ENCODE measurements at regions not wholly inside any gene's neighbourhood (a gene's known extent, or its start where the extent isn't known, plus 50 kb on each side); places are given as distances from the start of the nearest gene placed in this dataset.

DNA sequence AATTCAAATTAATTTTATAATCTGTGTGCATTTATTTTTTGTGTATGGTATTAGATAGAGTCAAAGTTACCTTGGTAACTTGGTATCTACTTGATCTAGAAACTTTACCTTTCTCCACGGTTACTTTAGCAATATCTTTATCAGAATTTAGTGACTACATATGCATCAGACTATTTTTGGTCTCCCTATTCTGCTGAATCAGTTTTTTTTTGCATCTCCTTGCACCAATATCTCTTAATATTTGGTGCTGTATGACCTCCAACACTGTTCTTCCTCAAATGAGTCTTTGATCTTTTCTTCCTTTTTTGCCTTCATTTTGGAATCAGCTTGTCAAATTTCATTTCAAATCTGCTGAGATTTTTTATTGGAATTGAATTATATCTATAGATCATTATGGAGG, 828.2 kb upstream of the FOXG1 start:
- TF ChIP-seq EZH2phosphoT487 (IDR thresholded peaks at IDR 0.05; ENCODE audit: insufficient read depth, low read depth): no peak
- no peak for TF ChIP-seq EZH2 (IDR thresholded peaks at IDR 0.05; ENCODE audit: insufficient read depth, poor library complexity, severe bottlenecking)
